ENCODE measurements at regions not wholly inside any gene's neighbourhood (a gene's known extent, or its start where the extent isn't known, plus 50 kb on each side); places are given as distances from the start of the nearest gene placed in this dataset.
A peak's percentile ranks its signal among the peaks of the same experiment; 100 is the strongest.
"Not testable (repeated sequence)": the region's sequence is repeated elsewhere in the genome, so short reads cannot be mapped to it uniquely, and the experiment has no call there.

- DNase-seq: no peak
Measured at GRCh38 chr5:106525438-106525837, 1145.3 kb downstream of the EFNA5 start.

DNA sequence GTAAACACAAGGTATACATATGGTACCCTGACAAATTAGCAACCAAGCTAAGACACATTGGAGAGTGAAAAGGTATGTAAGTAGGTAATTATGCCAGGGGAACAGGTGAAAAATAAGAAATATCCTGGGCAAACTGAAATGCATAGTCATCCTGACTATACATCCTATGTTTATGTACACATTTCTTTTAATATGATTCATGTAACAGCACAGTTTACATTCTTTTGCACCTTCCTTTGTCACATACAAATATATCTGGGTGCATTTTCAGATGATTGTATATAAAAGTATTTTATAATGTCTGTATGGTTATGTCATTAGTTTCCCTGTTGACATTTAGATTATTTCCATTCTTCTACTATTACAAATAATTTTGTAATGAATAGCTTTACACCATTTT is 1146.9 kb downstream of the EFNA5 start:
- DNase-seq: peak; percentile 57

DNA sequence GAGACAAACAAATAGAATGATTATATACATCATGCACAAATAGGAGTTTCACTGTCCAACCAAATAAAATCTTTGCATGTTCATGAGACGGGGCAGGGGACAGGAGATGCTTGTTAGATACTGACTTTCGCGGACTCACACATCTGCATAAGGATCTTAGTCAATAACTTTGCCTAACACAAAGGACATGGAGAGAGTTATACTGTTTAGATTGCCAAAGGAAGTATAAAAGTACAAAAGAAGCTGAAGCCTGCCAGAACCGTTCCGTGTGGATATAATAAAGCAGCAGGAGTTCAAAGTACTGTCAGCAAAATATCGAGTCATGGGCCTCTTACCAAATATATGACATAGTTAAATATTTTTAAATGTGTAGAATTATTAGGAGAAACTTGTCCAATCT is 1148.4 kb downstream of the EFNA5 start:
- peak; percentile 13 for DNase-seq

DNA sequence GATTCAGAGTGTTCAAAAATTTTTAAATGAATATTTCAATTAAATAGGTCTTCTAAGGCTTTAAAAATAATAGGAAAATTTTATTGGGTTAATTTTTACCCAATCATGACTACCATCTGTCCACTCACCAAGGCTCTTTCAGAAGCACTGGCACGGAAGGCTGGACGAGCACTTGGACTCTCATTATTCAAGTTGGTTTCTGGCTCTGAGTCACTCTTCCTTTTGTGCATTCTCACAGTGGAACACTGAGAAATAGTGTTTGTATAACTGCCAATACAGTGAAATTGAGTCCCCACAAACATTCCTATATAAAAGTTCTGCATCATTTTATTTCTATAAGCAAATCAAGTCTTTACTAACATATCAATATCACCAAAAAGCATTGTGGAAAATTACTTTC is 1149.0 kb downstream of the EFNA5 start:
- peak; percentile 87 for DNase-seq

DNA sequence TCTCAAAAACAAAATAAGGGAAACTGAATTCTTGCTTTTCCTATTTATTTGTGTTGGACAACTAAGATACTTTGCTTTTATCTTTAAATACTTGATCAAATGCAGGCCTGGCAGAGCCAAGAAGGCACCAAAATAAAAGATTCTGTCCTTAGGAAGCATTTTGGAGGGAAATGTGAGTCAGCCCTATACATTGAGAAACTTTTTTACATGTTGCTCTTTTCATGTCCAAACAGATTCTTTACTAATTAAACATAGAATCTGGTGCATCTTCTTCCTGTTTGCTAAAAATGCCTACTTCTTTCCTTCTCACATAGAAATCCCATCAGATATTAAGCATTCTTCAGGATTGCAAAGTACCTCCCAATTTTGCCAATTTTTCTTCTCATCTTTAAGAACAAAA is 1160.4 kb downstream of the EFNA5 start:
- DNase-seq: no peak

DNA sequence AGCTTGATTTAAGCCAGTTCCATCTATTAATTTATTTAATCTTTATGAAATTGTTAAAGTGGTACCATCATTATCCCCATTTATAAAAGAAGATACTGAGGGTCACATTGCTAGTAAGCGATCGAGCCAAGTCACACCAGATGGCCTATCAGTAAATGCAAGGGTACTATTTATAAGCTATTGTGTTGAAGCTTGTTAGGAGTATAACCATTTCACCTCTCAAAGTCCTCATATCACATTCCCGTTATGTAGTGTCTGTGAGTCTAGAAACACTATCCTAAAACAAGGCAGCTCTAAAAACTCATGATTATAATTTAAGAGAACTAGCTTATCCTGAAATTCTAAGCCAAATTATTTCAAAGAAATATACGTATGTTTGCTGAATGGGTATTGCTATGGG is 1161.8 kb downstream of the EFNA5 start:
- no peak for DNase-seq

DNA sequence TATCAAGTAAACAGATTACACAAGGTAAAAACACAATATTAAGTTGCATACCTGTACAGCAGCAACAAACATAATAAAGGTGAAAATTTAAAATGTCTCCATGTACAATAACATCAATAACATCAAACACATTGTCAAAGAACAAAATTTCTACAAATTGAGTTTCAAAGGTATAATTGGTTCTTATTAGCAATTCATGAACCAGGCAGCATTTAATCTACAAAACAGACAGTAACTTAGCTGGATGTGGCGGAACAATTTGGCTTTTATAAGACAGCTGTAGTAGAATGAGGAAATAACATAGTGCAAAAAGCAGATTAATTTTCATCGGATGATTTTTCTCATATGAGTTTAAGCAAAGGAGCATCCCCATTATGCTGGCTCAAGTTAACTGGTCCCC is 1176.8 kb downstream of the EFNA5 start:
- no peak for DNase-seq

- peak; percentile 46 for DNase-seq
Measured at GRCh38 chr5:106489004-106489403, 1181.7 kb downstream of the EFNA5 start.

- DNase-seq: no peak
Measured at GRCh38 chr5:106488407-106488806, 1182.3 kb downstream of the EFNA5 start.

DNA sequence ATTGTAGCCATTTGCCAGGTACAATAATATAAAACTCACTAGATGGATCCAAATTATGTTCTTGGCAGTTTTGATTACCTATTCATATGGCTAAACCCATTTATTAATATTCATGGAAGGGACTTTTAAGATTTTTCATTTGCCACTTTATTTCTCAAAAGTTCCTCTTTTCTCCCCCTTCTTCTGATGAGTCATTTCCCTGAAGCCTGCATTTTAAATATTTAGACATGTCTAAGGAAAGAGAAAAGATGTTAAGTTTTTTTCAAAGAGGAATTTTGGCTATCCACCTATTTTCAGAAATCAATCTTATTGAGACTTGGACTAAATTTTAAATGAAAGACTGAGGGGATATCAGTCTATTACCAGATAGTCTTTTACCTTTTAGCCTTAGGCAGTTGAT is 1189.4 kb downstream of the EFNA5 start:
- DNase-seq: peak; percentile 34

- DNase-seq: no peak
Measured at GRCh38 chr5:106476630-106477029, 1194.1 kb downstream of the EFNA5 start.

DNA sequence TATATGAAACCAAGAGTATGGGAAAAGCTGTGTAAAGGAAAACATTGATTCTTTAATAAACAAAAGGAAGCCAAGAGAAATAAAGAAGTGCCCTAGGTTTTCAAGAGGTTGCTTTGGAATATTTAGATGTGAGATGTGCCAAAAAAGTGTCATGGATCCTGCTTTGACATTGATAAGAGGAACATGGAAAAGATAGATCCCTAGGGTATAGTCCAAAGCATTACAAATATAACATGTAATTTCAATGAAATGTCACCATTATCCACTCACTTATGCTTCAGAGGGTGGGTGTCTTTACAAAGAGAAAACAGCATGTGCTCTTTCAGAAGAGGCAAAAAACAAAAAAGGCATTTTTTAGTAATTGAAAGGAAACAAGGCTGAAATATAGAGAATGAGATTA is 1196.7 kb downstream of the EFNA5 start:
- DNase-seq: no peak

DNA sequence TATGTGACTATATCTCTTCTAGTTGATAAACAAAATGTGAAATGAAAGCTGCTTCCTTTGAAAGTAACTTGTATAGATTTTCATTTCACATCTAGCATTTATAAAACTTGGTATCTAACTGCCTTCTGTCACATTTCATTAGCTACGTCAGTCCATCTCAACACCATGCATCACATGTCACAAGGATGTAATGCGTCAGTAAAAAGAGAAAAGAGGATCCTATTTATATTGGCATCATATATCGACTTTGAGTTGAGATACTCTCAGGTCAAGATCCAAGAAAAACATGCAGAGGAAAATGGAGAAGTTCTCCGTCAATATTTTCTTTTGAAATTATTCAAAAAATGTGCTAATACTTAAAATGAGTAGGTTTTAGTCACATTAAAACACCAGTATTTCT is 1211.2 kb downstream of the EFNA5 start:
- DNase-seq: peak; percentile 37

DNA sequence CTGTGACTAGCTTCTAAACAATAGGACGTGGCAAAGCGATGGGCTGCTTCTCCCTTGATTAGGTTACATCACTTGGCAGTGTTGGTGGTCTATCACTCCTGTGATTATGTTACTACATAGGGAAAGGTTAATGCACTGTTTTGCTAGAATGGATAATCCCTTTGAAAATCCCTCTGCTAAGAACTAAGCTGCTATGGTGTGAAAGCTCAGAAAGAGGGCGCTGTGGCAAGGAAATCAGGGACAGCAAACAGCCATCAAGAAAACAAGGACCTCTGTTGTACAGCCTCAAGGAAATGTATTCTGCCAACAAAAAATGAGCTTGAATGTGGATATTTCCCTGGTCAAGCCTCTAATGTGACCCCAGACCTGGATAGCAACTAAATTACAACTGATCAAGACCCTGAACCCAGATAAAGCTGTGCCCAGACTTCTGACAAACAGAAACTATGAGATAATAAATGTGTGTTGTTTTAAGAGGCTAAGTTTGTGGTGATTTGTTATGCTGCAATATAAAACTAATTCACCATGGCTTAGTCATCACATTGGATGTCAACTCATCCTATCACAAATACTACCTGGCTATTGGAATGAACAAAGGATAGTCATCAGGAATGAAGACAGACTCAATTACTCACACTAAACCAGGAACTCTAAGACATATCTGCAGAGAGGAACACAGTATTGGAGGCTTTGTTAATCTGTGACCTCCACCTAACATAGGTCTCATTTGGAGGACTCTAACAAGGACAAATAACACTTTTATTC is 1215.9 kb downstream of the EFNA5 start:
- peak; percentile 30 for DNase-seq

- no peak for DNase-seq
Measured at GRCh38 chr5:106454050-106454449, 1216.7 kb downstream of the EFNA5 start.

DNA sequence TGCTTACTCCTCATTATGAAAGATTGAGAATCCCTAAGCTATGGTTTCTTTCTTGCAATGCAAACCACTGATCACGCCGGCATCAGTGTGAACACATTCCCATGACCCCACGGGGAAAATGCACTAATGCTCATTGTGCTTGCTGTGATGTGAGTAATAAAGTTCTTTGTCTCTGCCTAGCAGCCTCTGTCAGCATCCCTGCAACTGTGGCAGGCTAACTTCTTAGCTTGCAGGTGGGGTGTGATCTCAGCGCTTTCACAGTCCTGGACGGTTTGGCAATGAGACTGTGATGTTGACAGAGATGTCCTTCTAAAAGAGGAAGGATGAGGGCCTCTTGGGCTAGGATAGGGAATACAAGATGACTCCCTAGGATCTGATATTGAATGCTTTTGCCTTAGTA is 1218.7 kb downstream of the EFNA5 start:
- no peak for DNase-seq

DNA sequence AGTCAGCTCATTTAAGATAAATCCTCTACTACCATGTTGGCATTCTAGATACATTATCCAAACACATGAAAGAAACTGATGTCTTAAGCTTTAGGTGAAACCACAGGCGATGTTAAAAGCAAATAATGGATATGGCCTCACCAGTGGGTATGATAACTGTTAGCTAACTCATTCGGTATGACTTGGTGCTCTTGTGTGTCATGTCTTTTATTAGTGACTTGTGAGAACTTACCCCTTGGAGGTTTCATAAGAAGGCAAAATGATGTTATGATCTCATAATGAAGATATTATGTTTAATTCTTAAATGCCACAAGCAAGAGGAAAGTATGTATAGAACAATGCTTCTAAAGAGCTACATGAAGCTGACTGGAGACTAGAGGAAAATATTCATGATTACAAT is 1227.0 kb downstream of the EFNA5 start:
- peak; percentile 65 for DNase-seq

GRCh38 chr5:106435185-106435584 is 1235.6 kb downstream of the EFNA5 start:
- DNase-seq: no peak

DNA sequence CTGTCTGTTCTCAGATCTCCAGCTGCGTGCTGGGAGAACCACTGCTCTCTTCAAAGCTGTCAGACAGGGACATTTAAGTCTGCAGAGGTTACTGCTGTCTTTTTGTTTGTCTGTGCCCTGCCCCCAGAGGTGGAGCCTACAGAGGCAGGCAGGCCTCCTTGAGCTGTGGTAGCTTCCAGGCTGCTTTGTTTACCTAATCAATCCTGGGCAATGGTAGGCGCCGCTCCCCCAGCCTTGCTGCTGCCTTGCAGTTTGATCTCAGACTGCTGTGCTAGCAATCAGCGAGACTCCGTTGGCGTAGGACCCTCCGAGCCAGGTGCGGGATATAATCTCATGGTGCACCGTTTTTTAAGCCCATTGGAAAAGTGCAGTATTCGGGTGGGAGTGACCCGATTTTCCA is 1240.0 kb downstream of the EFNA5 start:
- not testable (repeated sequence) for DNase-seq

DNA sequence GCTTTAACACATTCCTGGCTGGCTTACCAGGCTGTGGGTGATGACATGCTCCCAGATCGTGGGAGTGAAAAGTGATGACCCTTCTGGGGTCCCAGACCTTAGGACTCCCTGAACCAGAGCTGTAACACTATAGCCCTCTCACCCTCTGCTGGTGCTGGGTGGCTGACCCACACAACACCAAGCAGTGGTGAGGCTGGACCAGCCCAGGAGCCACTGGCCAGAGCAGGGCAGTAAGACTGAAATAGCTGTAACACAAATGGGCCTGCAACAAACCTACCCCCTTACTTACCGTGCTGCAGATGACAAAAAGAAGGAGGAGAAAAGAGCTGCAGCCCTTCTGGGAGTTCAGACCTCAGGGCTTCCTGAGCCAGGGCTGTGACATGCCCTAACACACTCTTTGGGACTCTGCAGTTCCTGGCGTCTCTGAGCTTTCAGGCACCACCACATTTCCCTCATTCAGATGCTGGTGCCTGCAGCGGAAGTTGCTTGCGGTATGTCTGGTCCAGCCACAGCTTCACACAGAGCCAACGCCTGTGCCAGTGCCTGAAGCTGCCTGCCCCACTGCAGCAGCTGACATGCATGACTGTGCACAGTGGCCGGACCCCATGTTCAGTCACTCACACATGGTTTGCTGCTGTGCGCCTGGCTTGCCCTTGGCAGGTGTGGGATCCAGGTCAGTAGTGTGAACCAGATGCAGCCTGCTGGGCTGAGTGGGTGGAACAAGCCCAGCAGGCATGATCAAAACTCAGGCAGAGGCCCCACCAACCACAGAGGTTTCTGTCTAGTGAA is 1247.4 kb downstream of the EFNA5 start:
- DNase-seq: no peak

DNA sequence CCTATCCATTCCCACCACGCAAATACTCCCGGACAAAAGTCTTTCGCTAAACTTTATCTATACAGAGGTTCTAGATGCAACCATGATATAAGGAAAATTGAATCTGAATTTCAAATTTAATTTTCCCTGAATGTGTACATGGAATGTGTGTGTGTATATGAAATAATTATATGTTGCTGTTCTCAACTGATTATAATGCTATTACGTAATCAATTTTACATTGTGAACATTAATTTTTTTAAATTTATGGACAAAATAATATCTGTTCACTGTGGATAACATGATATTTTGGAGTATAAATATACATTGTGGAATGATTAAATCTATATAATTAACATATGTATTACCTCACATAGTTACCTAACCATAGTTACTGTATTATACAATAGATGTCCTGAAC is 1250.6 kb downstream of the EFNA5 start:
- no peak for DNase-seq

DNA sequence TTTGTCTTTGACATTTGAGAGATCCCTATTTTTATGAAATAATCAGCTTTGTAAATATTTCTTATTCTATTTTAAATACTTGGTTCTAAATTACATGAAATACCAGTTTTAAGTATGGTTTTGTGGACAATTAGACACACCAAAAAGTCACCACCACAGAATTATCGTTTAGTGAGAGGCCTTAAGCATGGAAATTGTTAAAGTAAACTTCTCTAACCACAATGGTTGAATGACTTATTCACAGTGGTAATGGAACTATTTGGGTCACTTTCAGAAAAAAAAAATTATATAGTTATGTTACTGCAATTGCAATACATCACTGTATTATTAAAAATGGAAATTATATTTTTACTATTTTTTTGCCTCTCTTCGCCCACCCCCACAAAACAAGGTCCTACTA is 1252.5 kb downstream of the EFNA5 start:
- peak; percentile 66 for DNase-seq

GRCh38 chr5:106417566-106417965 is 1253.2 kb downstream of the EFNA5 start:
- DNase-seq: no peak

DNA sequence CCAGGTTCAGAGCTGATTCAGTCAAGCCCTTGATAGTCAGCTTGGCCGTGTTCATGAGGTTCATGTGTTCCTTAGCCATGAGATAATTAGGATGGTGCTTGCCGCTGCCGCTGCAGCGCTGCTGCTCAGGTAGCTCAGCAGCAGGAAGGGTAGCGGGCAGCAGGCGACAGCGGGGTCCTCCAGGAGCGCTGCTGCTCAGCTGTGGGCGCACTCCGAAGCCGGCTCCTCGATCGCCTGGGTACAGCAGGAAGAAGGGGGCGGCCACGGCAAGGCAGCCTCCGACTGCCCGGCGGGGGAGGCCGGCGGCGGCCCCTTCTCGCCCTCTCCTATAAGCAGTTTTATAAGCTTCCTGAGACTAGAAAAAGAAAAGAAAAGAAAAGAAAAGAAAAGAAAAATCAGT is 1253.6 kb downstream of the EFNA5 start:
- DNase-seq: no peak

All from fibroblast of skin of back (primary cell).